T-helper 2 cell treated with Interferon-gamma antibody and Interleukin-4, amounts not matched to agents 5 μg/mL and 100 μg/mL, for 36 hours (primary cell): ENCODE measurements at regions not wholly inside any gene's neighbourhood (a gene's known extent, or its start where the extent isn't known, plus 50 kb on each side); places are given as distances from the start of the nearest gene placed in this dataset.
A peak's percentile ranks its signal among the peaks of the same experiment; 100 is the strongest.

Experiments
- DNase-seq: peaks from one replicate; pipeline ENCODE4 v3.0.0; 2021; ENCODE audit warnings: low spot score
- H3K27ac Mint-ChIP-seq: one replicate; pipeline ENCODE4 v1.8.0; 2021; ENCODE audit warnings: mild to moderate bottlenecking, mixed read lengths
- H3K27me3 Mint-ChIP-seq: one replicate; pipeline ENCODE4 v1.8.0; 2021; ENCODE audit warnings: low read depth, mixed read lengths
- H3K36me3 Mint-ChIP-seq: one replicate; pipeline ENCODE4 v1.8.0; 2021; ENCODE audit warnings: low read depth, mixed read lengths
- H3K4me1 Mint-ChIP-seq: one replicate; pipeline ENCODE4 v1.8.0; 2021; ENCODE audit warnings: low read depth, mixed read lengths
- H3K4me3 Mint-ChIP-seq: one replicate; pipeline ENCODE4 v1.8.0; 2022; ENCODE audit warnings: mild to moderate bottlenecking, moderate library complexity, mixed read lengths
- H3K9me3 Mint-ChIP-seq: one replicate; pipeline ENCODE4 v1.8.0; 2021; ENCODE audit warnings: mixed read lengths

DNA sequence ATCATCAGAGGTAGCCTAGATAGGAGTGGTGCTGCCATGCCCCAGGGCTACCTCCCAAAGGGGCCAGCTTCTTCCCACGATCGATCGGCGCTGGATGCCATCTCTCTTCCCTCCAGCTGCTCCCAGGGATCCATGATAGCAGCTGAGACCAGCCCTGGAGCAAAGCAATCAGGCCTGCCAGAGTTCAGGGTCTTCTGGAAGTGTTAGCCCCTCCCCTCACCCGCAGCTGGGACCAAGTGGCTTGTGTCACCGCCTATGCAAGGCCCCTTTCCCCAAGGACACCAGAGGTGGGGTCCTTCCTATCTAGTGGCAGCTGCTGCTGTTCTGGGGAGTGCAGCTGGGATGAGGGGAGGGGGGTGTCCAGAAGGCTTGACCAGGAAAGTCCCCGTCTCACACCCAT, 87.0 kb downstream of the IRF2BPL start:
- no peak overlapping the region for H3K27ac Mint-ChIP-seq
- peaks cover 8% of the 10 kb centered on the region for H3K4me1 Mint-ChIP-seq
- H3K4me3 Mint-ChIP-seq: no peak overlapping the region
- DNase-seq: no peak
- no peaks in the 10 kb centered on the region for H3K27me3 Mint-ChIP-seq
- H3K36me3 Mint-ChIP-seq: no peaks in the 10 kb centered on the region
- no peaks in the 10 kb centered on the region for H3K9me3 Mint-ChIP-seq

DNA sequence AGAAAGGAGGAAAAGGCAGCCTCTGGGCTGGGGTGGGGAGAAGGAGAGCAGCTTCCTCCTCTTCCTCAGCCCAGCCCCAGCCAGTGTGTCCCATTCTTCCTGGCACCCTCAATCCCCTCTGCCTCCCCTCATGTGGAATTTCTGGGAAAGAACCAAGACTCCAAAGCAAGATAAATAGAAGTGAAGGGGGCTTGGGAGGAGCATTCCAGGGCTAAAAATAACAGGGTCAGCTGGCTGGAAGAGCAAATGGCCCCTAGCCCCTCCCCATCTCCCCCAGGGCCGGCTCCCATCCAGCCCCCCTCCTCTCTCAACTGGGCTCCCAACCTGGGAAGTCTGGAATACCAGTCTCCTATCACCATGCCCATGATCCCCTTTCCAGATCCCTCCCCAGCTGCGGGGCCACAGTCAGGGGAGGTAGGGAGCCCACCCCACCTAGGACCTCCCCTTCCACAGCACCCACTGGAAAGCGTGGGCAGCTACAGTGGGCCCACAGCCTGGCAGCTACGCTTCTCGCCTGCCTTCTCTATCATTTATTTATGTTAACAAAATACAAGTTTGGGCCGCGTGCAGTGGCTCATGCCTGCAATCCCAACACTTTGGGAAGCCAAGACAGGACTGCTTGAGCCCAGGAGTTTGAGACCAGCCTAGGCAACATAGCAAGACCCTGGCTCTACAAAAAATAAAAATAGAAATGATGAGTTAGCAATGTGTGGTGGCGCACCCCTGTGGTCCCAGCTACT, 88.3 kb downstream of the IRF2BPL start:
- no peaks in the 10 kb centered on the region for H3K9me3 Mint-ChIP-seq
- no peak overlapping the region for H3K27ac Mint-ChIP-seq

GRCh38 chr14:76939015-76939742, 89.3 kb downstream of the IRF2BPL start:
- no peak overlapping the region for H3K4me3 Mint-ChIP-seq
- no peak overlapping the region for H3K27ac Mint-ChIP-seq
- no peaks in the 10 kb centered on the region for H3K36me3 Mint-ChIP-seq
- peaks cover 7% of the 10 kb centered on the region for H3K4me1 Mint-ChIP-seq
- H3K9me3 Mint-ChIP-seq: no peaks in the 10 kb centered on the region
- H3K27me3 Mint-ChIP-seq: no peaks in the 10 kb centered on the region
- DNase-seq: no peak

More for the DNA sequence above, 88.3 kb downstream of the IRF2BPL start:
- no peak overlapping the region for H3K4me3 Mint-ChIP-seq
- no peaks in the 10 kb centered on the region for H3K27me3 Mint-ChIP-seq
- peaks cover 7% of the 10 kb centered on the region for H3K4me1 Mint-ChIP-seq
- no peak for DNase-seq
- H3K36me3 Mint-ChIP-seq: no peaks in the 10 kb centered on the region

GRCh38 chr14:76938092-76938500, 90.4 kb downstream of the IRF2BPL start:
- DNase-seq: no peak
- H3K4me3 Mint-ChIP-seq: no peak overlapping the region
- no peaks in the 10 kb centered on the region for H3K27me3 Mint-ChIP-seq
- H3K9me3 Mint-ChIP-seq: no peaks in the 10 kb centered on the region
- no peak overlapping the region for H3K27ac Mint-ChIP-seq
- no peaks in the 10 kb centered on the region for H3K36me3 Mint-ChIP-seq
- peaks cover 11% of the 10 kb centered on the region for H3K4me1 Mint-ChIP-seq

- Mint-ChIP-seq H3K27ac (no peak overlapping the region), H3K9me3 (no peaks in the 10 kb centered on the region), H3K27me3 (no peaks in the 10 kb centered on the region), H3K4me3 (no peak overlapping the region), H3K36me3 (no peaks in the 10 kb centered on the region), H3K4me1 (peaks cover 10% of the 10 kb centered on the region)
- DNase-seq: no peak
Measured at GRCh38 chr14:76937181-76938091, 91.1 kb downstream of the IRF2BPL start.

DNA sequence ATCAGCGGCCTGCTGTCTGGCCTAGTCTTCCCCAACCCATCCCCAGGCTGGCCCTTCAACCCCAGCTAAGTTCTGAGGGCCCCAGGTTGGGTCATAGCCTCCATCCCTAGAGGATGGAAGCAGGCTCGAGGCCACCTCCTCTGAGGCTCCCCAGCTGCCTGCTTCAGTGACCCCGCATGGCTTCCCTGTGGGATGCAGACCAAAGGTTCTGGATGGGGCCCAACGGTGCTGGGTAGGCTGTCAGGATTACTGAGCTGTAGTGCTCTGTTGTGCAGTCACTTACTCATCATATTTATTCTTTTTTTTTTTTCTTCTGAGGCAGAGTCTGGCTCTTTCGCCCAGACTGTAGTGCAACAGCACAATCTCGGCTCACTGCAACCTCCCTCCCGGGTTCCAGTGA, 92.0 kb downstream of the IRF2BPL start:
- H3K27ac Mint-ChIP-seq: no peak overlapping the region
- H3K4me1 Mint-ChIP-seq: peaks cover 18% of the 10 kb centered on the region
- no peaks in the 10 kb centered on the region for H3K27me3 Mint-ChIP-seq
- H3K4me3 Mint-ChIP-seq: no peak overlapping the region
- no peaks in the 10 kb centered on the region for H3K36me3 Mint-ChIP-seq
- no peaks in the 10 kb centered on the region for H3K9me3 Mint-ChIP-seq
- no peak for DNase-seq

- no peaks in the 10 kb centered on the region for H3K9me3 Mint-ChIP-seq
- peaks cover 42% of the 10 kb centered on the region for H3K4me1 Mint-ChIP-seq
- no peaks in the 10 kb centered on the region for H3K36me3 Mint-ChIP-seq
- peak overlapping the region; percentile 33 for H3K27ac Mint-ChIP-seq
- no peaks in the 10 kb centered on the region for H3K27me3 Mint-ChIP-seq
- no peak for DNase-seq
- no peak overlapping the region for H3K4me3 Mint-ChIP-seq
Measured at GRCh38 chr14:76933515-76933914, 95.0 kb downstream of the IRF2BPL start.

DNA sequence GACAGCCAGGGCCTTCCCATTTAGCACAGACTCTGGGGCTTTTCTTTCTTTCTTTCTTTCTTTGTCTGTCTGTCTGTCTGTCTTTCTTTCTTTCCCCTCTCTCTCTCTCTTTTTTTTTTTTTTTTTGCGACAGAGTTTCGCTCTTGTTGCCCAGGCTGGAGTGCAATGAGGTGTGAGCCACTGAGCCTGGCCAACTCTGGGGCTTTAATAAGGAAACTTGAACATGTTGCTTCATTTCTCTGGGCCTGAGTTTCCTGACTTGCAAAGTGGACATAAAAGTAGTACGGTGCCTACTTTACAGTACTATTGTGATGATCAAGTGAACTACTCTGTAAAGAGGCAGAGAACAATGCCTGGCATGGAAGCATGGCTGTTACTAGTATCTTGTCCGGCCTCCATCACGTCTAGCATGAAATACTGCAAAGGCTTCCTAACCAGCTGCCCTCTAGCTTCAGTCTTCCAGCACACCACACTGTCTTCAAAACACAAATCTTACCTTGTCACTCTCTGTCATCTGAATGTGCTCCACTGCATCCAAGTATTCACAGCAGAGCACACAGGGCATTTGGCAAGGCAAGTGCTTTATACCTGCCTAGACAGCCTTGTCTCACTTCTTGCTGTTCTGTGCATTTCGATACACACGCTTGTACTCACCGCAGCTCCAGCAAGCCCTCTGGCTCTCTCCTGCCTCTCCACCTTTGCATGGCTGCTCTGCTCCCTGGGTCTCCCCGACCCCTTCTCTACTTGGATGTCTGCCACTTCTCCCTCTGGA, 96.7 kb downstream of the IRF2BPL start:
- DNase-seq: no peak
- Mint-ChIP-seq H3K4me1 (peaks cover 55% of the 10 kb centered on the region), H3K4me3 (peak overlapping the region; percentile 31), H3K9me3 (no peaks in the 10 kb centered on the region), H3K27ac (peak overlapping the region; percentile 82), H3K36me3 (no peaks in the 10 kb centered on the region), H3K27me3 (no peaks in the 10 kb centered on the region)

- H3K4me1 Mint-ChIP-seq: peaks cover 65% of the 10 kb centered on the region
- DNase-seq: no peak
- no peaks in the 10 kb centered on the region for H3K36me3 Mint-ChIP-seq
- H3K27ac Mint-ChIP-seq: peak overlapping the region; percentile 50
- H3K27me3 Mint-ChIP-seq: no peaks in the 10 kb centered on the region
- H3K9me3 Mint-ChIP-seq: no peaks in the 10 kb centered on the region
- peak overlapping the region; percentile 26 for H3K4me3 Mint-ChIP-seq
Measured at GRCh38 chr14:76930549-76930948, 98.0 kb downstream of the IRF2BPL start.

- peak; percentile 56 for DNase-seq
- H3K27me3 Mint-ChIP-seq: no peaks in the 10 kb centered on the region
- peak overlapping the region; percentile 54 for H3K4me3 Mint-ChIP-seq
- no peaks in the 10 kb centered on the region for H3K9me3 Mint-ChIP-seq
- H3K4me1 Mint-ChIP-seq: peaks cover 69% of the 10 kb centered on the region
- H3K36me3 Mint-ChIP-seq: no peaks in the 10 kb centered on the region
- peak overlapping the region; percentile 86 for H3K27ac Mint-ChIP-seq
Measured at GRCh38 chr14:76929927-76930326, 98.6 kb downstream of the IRF2BPL start.

DNA sequence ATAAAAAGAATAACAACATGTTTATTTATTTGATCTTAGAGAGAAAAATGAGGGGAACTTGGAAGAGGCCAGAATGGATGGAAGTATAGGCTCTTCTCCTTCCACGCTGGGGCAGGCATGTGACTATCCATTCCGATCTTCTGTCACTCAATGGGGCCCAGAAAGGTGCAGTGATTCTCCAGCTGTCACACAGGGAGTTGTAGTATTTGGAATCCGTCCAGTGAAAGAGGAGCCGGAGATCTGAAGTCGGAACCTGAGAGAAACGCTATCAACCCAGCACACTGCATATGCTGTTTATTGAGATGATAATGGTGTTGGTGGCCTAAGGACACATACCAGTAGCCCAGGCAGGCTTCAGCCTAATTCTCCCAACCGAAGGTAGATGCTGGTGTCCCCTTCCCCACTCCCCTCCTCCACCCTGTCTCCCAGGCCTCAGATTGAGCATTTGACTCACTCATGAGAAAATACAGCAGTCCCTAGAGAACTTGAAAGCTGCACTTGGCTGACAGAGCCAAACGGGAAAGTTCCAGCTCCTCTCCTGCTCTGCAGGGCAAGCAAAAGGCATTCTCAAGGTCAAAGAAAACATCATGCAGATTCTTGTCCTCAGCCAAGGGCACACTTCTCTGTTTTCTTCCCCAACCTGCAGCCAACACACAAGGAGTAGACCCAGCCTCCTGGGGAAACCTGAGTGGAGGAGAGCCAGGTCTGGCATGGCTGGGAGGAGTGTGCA, 100.4 kb downstream of the IRF2BPL start:
- H3K4me3 Mint-ChIP-seq: peak overlapping the region; percentile 41
- DNase-seq: no peak
- H3K36me3 Mint-ChIP-seq: no peaks in the 10 kb centered on the region
- no peaks in the 10 kb centered on the region for H3K9me3 Mint-ChIP-seq
- H3K4me1 Mint-ChIP-seq: peaks cover 73% of the 10 kb centered on the region
- no peaks in the 10 kb centered on the region for H3K27me3 Mint-ChIP-seq
- peak overlapping the region; percentile 45 for H3K27ac Mint-ChIP-seq

- Mint-ChIP-seq H3K27me3 (no peaks in the 10 kb centered on the region), H3K4me3 (peak overlapping the region; percentile 72), H3K27ac (peak overlapping the region; percentile 88), H3K36me3 (no peaks in the 10 kb centered on the region), H3K4me1 (peaks cover 71% of the 10 kb centered on the region), H3K9me3 (no peaks in the 10 kb centered on the region)
- DNase-seq: peak; percentile 48
Measured at GRCh38 chr14:76926521-76927251, 100.5 kb downstream of the LRRC74A start.
